ENCODE measurements at regions not wholly inside any gene's neighbourhood (a gene's known extent, or its start where the extent isn't known, plus 50 kb on each side); places are given as distances from the start of the nearest gene placed in this dataset.
A peak's percentile ranks its signal among the peaks of the same experiment; 100 is the strongest.

DNA sequence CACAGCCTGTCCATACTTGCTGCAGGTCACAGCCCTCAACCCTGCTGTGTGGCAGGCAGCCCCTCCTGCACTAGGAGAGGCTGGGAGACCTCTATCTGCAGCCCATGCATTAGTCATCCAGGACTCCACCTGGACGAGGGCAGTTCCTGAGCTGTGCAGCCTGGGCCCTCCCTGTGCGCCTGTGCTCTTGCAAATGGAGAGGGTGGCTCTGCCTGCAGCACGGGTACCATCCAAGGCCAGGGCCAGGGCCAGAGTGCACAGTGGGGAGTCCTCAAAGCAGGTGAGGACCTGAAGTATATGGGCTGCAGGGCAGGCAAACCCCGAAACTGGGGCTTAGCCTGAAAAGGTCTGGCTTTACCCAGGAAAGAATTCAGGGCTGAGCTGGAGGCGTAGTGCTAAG lies 89.8 kb upstream of the PHACTR3 start:
- no peaks in the 10 kb centered on the region for H3K9me3 ChIP-seq
- no peak for DNase-seq
- peaks cover 4 to 63% (median 50%) of the 10 kb centered on the region in 7 donors for H3K27me3 ChIP-seq
- intact Hi-C loops (cut with DNase I) = no loop called here
- TF ChIP-seq, protein P1, sequence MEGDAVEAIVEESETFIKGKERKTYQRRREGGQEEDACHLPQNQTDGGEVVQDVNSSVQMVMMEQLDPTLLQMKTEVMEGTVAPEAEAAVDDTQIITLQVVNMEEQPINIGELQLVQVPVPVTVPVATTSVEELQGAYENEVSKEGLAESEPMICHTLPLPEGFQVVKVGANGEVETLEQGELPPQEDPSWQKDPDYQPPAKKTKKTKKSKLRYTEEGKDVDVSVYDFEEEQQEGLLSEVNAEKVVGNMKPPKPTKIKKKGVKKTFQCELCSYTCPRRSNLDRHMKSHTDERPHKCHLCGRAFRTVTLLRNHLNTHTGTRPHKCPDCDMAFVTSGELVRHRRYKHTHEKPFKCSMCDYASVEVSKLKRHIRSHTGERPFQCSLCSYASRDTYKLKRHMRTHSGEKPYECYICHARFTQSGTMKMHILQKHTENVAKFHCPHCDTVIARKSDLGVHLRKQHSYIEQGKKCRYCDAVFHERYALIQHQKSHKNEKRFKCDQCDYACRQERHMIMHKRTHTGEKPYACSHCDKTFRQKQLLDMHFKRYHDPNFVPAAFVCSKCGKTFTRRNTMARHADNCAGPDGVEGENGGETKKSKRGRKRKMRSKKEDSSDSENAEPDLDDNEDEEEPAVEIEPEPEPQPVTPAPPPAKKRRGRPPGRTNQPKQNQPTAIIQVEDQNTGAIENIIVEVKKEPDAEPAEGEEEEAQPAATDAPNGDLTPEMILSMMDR (IDR thresholded peaks at IDR 0.05) = no peak
- H3K36me3 ChIP-seq = no peaks in the 10 kb centered on the region
- peak in 2 of 8 donors; percentile 17 to 36 for ATAC-seq
- H3K4me1 ChIP-seq = no peaks in the 10 kb centered on the region
- H3K4me3 ChIP-seq = no peak overlapping the region
- no peak overlapping the region for H3K27ac ChIP-seq
- WGBS, 2 donors = 48 to 57% methylated on average over 5 of the region's 5 CpGs

DNA sequence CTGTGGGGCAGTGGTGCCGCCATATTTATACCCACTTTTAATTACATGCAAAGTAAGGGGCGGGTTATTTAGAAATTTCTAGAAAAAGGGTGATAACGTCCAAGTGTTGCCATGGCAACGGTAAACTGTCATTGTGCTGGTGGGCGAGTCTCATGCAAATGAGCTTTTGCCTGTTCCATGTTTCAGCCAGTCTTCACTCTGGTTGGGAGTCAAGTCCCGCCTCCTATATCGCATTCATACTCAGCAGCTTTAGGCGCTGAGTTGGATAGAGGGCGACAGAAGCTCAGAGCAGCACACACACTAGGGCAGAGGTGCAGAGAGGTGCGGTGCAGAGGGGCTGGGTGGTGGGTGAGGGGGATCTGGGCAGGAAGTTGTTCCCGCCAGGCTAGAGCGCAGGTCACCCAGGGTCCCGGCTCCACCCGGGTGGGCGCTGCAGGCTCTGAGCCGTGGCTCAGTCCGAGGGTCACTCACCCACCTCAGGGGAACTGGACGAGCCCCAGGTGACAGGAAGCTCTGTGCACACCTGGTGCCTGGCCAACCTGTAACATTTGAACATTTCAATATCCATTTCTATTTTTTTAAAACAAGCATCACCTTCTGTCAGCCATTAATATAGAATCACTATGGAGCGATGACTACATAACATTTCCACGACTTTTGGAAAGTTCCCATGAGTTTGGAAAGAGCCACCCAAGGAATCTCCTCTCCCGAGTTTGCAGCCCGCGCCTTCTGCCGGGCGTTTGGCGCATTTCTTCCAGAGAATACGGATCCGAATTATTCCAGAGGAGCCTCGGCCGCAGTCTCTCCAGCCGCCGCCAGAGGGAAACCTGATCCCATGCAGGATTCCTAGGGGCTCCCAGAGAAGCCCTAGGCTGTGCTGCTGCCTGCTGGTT lies 89.1 kb upstream of the PHACTR3 start:
- no peaks in the 10 kb centered on the region for H3K9me3 ChIP-seq
- 22 to 32% methylated on average over 32 of the region's 32 CpGs for WGBS, 2 donors
- TF ChIP-seq, protein P1 (IDR thresholded peaks at IDR 0.05) = peak; percentile 62 to 87 (median 82)
- H3K27ac ChIP-seq = no peak overlapping the region
- intact Hi-C loops (cut with DNase I) = no loop called here
- H3K36me3 ChIP-seq = no peaks in the 10 kb centered on the region
- peaks cover 4 to 70% (median 57%) of the 10 kb centered on the region in 7 donors for H3K27me3 ChIP-seq
- H3K4me3 ChIP-seq = no peak overlapping the region
- H3K4me1 ChIP-seq = no peaks in the 10 kb centered on the region
- peak; percentile 67 to 73 for DNase-seq
- ATAC-seq = peak; percentile 80 to 90 (median 85)

DNA sequence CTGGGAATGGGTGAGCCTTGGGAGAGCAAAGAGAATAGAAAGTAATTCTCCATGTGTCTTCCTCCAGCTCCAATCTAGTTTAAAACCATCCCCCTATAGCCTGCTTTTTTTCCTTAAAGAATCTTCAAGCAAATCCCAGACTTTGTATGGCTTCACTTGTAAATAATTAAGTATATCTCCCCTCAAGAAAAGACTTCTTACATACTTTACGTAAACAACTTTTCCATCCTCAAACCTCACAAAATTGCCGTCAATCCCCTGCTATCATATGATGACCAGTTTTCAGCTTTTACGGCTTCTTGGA lies 88.5 kb upstream of the PHACTR3 start:
- H3K36me3 ChIP-seq = no peaks in the 10 kb centered on the region
- H3K27ac ChIP-seq = no peak overlapping the region
- WGBS, 2 donors = 75 to 80% methylated on average over 3 of the region's 3 CpGs
- intact Hi-C loops (cut with DNase I) = no loop called here
- H3K4me3 ChIP-seq = no peak overlapping the region
- H3K9me3 ChIP-seq = no peaks in the 10 kb centered on the region
- no peak for ATAC-seq
- no peaks in the 10 kb centered on the region for H3K4me1 ChIP-seq
- DNase-seq = no peak
- H3K27me3 ChIP-seq = peaks cover 4 to 76% (median 63%) of the 10 kb centered on the region in 7 donors
- TF ChIP-seq, protein P1 (IDR thresholded peaks at IDR 0.05) = no peak

DNA sequence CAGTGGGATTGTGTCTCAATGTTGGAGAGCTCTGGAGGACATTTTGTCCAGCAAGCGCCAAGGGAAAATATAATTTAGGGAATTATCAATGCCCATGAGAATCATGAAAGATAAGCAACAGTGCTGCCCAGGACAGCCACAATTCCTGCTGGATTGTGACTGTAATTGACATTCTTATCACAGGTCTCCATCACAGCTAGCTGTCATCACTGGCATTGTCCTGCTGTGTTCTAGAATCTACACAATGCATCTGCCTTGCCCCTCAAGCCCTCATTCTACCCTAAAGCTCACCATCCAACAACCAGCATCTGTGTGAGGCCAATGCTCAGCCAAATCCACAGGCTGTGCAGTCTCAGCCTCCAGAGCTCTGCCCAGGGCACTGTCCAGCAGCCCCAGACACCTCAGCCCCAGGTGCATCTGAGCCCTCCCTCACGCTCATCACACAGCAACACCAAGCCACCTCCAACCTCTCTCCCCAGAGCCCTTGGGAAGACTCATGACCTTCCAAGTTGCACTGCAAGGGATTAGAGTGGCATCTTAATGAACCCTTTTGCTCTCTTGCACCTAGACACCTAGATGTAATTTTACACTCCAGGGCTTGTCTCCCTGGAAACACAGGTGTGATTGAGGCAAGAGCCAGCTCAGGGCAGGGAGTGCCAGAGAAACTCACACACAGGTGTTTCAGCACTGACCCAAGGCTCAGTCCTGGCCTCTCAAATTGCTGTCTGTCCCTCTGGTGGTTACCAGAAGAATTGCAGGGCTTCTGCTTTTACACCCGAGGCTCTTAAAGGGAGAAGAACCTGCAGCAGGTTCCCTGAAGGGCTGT lies 85.2 kb upstream of the PHACTR3 start:
- TF ChIP-seq, protein P1 (IDR thresholded peaks at IDR 0.05) = peak; percentile 69 to 90 (median 81)
- no peak overlapping the region for H3K27ac ChIP-seq
- H3K4me1 ChIP-seq = no peaks in the 10 kb centered on the region
- H3K27me3 ChIP-seq = peaks cover 4 to 91% (median 65%) of the 10 kb centered on the region in 7 donors
- H3K9me3 ChIP-seq = no peaks in the 10 kb centered on the region
- 36% methylated on average over 3 of the region's 3 CpGs for WGBS, 2 donors
- H3K36me3 ChIP-seq = no peaks in the 10 kb centered on the region
- H3K4me3 ChIP-seq = no peak overlapping the region
- intact Hi-C loops (cut with DNase I) = no loop called here
- ATAC-seq = peak in 6 of 8 donors; percentile 54 to 62 (median 56)
- no peak for DNase-seq

Data from heart right ventricle (tissue), 16 donors.